HG03139 (cell line): ENCODE measurements at regions not wholly inside any gene's neighbourhood (a gene's known extent, or its start where the extent isn't known, plus 50 kb on each side); places are given as distances from the start of the nearest gene placed in this dataset.

Experiments
- ATAC-seq: cut with Tn5 transposase; IDR thresholded peaks from one replicate; pipeline ENCODE4 v1.9.1; 2021; ENCODE audit not compliant: unreplicated experiment

DNA sequence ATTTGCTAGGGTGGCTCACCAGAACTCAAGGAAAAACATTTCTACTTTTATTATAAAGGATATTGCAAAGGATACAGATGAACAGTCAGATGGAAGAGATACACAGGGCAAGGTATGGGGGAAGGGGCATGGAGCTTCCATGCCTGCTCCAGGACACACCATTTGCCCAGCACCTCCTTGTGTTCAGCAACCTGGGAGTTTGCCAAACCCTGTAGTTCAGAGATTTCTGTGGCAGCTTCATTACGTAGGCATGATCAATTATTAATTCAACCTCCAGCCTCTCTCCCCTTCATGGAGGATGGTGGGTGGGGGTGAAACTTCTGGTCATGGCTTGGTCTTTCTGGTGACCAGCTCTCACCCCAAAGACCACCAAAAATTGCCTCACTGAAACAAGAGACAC, 353.9 kb upstream of the THBS1 start:
- ATAC-seq, result no peak

DNA sequence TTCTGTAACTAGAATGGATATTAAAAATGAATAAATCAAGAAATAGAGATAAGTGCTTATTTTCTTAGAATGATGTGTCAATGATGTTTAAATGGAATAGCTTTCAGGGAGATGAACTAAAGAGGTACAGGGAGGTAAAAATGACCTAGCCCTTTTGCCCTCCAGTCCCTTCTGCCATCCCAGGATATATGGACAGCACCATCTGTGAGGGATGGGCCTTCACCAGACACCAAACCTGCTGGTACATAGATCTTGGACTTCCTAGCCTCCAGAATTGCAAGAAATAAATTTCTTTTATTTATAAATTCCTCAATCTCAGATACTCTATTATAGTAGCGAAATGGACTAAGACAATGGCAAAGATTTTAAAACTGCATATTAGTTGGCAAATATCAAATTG, 352.0 kb upstream of the THBS1 start:
- ATAC-seq, result no peak

- no peak for ATAC-seq
Measured at GRCh38 chr15:39230205-39230907, 350.5 kb upstream of the THBS1 start.

GRCh38 chr15:39230908-39231285, 350.0 kb upstream of the THBS1 start:
- ATAC-seq, result no peak

GRCh38 chr15:39232512-39232911, 348.4 kb upstream of the THBS1 start:
- ATAC-seq, result no peak

- ATAC-seq, result no peak
Measured at GRCh38 chr15:39235084-39235795, 345.6 kb upstream of the THBS1 start.

- no peak for ATAC-seq
Measured at GRCh38 chr15:39236375-39236774, 344.5 kb upstream of the THBS1 start.

DNA sequence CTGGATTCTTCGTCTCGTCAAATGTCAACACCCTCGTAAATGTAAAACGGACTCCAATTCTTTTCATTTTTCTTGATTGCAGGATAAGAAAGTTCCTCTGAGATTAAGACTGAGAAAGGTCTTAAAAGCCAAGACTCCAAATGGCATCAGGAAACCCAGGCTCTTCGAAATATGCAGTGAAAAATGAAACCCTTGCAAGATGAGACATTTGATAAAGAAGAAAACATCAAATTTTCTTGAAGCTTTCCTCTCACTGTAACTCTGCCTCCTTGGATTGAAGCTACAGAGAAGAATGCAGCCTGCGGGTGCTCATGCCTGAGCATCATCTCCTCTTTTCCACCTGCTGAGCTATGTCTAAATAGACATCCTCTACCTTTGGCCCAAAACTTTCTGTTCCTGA, 342.4 kb upstream of the THBS1 start:
- ATAC-seq, result no peak

DNA sequence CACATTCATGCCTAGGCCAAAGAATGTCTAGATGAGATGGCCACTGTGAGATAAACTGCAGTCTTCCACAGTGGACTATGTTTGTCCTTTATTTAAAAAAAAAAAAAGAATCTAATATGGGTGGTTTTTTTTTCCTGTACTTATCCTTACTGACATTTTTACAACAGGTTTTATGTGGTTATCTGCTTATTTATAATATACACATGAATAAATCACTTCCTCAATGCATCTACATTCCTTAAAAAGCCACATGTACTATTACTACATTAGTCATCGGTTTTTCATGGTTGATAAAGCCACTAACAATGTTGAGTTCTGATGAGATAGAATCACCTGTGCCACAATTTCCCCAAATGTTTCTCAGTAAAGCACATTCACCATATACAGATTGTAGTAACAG, 341.3 kb upstream of the THBS1 start:
- ATAC-seq, result no peak

DNA sequence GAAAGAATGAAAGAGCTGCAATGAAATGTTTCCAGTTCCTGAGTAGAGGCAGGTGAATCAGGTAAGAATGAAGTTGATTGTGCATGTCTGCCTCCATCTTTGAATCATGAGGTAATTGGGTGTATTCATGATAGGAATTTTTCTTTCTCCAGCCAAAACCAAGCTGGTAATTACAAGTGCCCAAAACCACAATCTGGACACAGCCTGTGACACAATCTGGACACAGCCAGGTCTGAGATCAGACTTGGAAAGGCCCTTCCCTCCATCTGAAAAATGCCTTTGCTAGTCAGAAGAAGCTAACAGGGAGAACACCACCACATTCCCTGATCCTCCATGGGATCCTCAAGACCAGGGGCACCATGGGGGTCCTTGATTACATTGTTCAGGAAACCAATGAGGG, 338.5 kb upstream of the THBS1 start:
- no peak for ATAC-seq

DNA sequence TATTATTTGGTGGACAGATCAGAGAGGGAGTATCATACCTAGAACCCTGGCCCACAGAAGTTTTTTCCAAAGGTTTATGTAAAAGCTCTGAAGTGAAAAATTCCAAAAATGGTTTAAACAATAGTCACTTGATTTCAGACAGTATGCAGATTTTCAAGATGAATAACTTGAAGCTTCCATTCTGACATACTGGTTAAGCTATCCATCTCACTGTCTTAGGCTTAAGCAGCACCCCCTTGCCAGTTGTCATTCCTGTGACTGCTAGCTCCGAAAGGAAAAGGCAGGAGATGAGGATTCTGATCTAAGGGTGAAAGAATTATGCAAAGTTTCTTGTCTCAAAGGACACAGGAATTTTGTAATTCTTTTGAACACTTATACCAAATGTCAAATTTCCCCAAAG, 337.5 kb upstream of the THBS1 start:
- no peak for ATAC-seq

GRCh38 chr15:39244776-39245175, 336.1 kb upstream of the THBS1 start:
- no peak for ATAC-seq

- ATAC-seq, result no peak
Measured at GRCh38 chr15:39246523-39246922, 334.4 kb upstream of the THBS1 start.

DNA sequence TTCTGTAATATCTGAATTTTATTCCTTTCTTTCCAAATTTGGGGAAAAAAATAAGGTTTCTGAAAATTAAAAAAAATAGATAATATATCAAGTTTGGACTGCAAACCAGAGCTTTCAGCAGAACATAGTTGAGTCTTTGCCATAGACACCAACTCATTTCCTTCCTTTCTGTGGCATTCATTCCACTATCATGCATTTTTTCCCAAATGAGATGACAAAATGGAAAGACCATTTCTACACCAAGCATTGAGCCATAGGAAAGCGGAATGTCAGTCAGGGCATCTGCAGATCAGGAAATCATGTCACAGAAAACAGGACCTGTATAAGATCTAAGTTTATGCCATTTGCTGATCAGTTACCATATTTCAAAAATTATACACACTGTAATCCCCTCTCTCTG, 333.3 kb upstream of the THBS1 start:
- no peak for ATAC-seq

DNA sequence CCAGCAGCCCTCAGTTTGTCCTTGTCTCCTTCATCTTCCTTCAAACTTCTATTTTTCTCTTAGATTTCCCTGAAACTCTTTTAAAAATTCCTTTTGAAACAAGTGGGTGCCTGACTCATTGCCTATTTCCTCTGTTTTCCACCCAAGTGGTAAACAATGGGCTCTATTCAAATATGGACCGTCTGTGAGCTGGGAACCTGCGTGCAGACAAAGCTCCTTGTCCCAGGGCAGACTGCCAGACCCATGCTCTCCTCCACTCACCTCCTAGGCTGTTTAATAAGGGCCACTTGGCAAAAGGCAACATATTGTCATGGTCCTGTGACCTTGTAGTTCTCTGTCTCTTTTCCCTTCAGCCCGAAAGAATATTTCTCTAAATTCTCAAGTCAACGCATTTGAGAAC, 332.7 kb upstream of the THBS1 start:
- no peak for ATAC-seq

DNA sequence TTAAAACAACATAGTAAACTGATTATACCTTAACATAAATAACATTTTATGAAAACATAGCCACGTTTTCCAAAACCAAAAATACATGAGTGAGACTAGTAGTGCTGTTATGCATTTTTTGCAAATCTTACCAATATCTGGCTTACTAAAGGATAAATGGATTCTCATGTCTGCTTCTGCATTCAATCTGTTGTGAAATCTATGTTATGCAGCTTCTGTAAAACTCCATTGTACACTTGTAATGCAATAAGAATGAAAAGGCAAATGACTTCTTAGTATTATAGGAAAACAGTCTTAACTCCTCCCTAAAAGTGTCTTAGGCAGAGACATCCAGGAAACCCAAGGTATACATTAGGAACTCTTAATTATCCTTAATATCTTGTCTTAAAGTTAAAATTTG, 330.9 kb upstream of the THBS1 start:
- no peak for ATAC-seq

DNA sequence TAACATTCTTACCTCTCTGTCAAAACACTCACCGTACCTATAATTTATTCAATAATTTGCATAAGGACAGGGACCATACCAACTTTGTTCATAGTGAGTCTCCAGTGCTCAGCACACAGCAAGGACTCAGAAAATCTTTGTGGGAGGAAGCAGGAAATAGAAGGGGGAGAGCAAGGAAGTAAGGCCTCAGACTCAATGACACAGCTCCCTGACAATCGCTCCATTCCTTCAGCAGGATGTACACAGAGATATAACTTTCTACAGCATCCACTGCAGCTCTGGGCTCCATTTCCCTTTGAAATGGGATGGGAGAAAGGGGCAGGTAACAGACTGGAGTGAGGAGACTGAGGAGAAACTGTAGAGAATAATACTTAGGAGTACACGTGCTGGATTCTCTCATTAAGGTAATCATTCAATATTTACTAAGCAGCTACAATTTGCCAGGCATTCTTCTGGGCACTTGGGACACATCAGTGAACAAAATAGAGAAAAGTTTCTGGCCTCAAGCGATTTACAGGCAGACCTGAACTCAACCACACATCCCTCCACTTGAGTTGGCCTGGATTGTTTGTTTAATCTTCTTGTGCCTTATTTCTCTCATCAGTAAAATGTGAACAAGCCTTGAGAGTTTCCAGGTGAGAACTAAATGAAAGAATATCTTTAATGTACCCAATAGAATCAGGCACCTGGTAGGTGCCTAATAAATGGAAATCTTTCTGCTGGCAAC, 330.3 kb upstream of the THBS1 start:
- ATAC-seq, result no peak

GRCh38 chr15:39251413-39252133, 329.3 kb upstream of the THBS1 start:
- ATAC-seq, result no peak

- no peak for ATAC-seq
Measured at GRCh38 chr15:39252134-39252470, 328.8 kb upstream of the THBS1 start.

DNA sequence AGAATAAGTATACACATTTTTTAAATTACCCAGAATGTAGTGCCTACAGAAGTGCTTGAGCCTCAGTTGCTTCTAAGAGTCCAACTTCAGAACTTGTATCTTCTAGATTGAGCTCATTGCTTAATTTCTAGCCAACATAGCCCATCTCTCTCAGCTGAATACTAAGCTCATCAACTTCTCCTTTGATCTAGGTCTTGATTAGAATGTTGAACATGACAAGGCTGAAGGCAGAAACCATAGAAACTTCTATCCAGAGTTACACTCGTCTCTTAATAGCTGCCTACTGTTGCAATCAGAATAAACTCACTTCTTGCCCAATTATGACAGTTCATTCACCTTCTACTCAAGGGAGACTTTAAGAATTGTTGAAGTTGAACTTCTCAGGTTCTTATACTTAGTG, 327.3 kb upstream of the THBS1 start:
- ATAC-seq, result no peak

DNA sequence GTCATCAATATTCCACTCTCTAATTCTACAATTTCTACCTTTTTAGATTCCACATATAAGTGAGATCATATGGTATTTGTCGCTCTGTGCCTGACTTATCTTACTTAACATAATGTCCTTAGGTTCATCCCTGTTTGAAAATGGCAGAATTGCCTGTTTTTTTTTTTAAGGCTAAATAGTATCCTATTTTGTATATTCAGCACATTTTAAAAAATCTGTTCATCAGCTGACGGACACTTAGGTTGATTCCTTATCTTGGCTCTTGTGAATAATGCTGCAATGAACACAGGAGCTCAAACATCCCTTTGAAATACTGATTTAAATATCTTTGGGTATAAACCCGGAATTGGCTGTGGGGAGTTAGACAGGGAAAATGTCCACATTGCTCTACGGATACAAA, 326.7 kb upstream of the THBS1 start:
- no peak for ATAC-seq

DNA sequence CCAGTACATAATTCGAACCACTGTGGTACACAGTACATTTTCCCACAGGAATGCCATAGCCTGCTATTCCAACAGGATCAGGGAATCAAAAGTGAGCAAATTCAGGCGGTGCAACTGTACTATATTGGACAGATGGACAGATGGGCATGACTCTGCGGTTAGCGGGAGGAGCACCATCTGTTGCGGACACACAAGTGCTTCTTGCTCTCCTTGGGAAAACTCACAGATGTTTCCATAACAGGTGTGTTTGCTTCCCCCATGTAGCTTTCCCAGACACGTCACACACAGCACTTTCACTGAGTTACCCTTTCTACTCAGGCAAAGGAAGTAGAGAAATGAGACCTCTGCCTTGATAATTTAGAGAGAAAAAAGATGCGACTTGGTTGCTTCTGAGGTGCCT, 325.1 kb upstream of the THBS1 start:
- ATAC-seq, result no peak
